GM23338 (cell line): ENCODE measurements at regions not wholly inside any gene's neighbourhood (a gene's known extent, or its start where the extent isn't known, plus 50 kb on each side); places are given as distances from the start of the nearest gene placed in this dataset.

ENCODE experiments used
- ATAC-seq: fragments of 200-7000 bp; cut with Tn5 transposase; 3 replicates; pipeline ENCODE4 v1.9.1; 2020
- DNase-seq: peaks from one replicate; pipeline ENCODE4 v3.0.0-alpha.2; 2015; ENCODE audit warnings: low spot score
- H2AFZ ChIP-seq: fragments of 200-600 bp; sonication (generic); 2 replicates; pipeline ENCODE4 v1.8.0; 2016; ENCODE audit warnings: antibody characterized with exemption, mild to moderate bottlenecking, moderate library complexity
- H3F3A ChIP-seq: fragments of 200-600 bp; sonication (generic); replicated peaks from 2 replicates; pipeline ENCODE4 v1.8.0; 2017; ENCODE audit warnings: antibody characterized with exemption, mixed run types, low read depth
- H3K27ac ChIP-seq: fragments of 200-600 bp; sonication (generic); 2 replicates; pipeline ENCODE4 v1.6.1; 2016; ENCODE audit warnings: low read depth
- H3K27me3 ChIP-seq: fragments of 200-600 bp; sonication (generic); 2 replicates; pipeline ENCODE4 v1.8.0; 2016; ENCODE audit warnings: mild to moderate bottlenecking, mixed run types, moderate library complexity; ENCODE audit not compliant: insufficient read depth
- H3K36me3 ChIP-seq: fragments of 200-600 bp; sonication (generic); 2 replicates; pipeline ENCODE4 v1.8.0; 2016; ENCODE audit warnings: mild to moderate bottlenecking; ENCODE audit not compliant: insufficient read depth
- H3K4me1 ChIP-seq: fragments of 200-600 bp; sonication (generic); 2 replicates; pipeline ENCODE4 v1.8.0; 2016; ENCODE audit warnings: mild to moderate bottlenecking, moderate library complexity; ENCODE audit not compliant: insufficient read depth
- H3K4me2 ChIP-seq: fragments of 200-600 bp; sonication (generic); 2 replicates; pipeline ENCODE4 v1.7.1; 2017; ENCODE audit warnings: mixed run types
- H3K4me3 ChIP-seq: fragments of 200-600 bp; sonication (generic); 2 replicates; pipeline ENCODE4 v1.6.1; 2016; ENCODE audit warnings: mixed run types
- H3K79me2 ChIP-seq: fragments of 200-600 bp; sonication (generic); replicated peaks from 2 replicates; pipeline ENCODE4 v1.8.0; 2017; ENCODE audit warnings: mild to moderate bottlenecking; ENCODE audit not compliant: insufficient read depth
- H3K9me2 ChIP-seq: fragments of 200-600 bp; sonication (generic); 2 replicates; pipeline ENCODE4 v1.8.0; 2017; ENCODE audit not compliant: insufficient read depth
- H4K20me1 ChIP-seq: fragments of 200-600 bp; sonication (generic); replicated peaks from 2 replicates; pipeline ENCODE4 v1.8.0; 2017; ENCODE audit warnings: mild to moderate bottlenecking; ENCODE audit not compliant: insufficient read depth
- H3K27ac Mint-ChIP-seq: 2 replicates; pipeline ENCODE4 v1.8.0; 2020; ENCODE audit warnings: inconsistent platforms, mild to moderate bottlenecking, moderate library complexity, mixed read lengths
- H3K27me3 Mint-ChIP-seq: 3 replicates; pipeline ENCODE4 v1.8.0; 2022; ENCODE audit warnings: low read depth, mild to moderate bottlenecking, moderate library complexity, mixed read lengths, inconsistent platforms; ENCODE audit not compliant: insufficient read depth, poor library complexity
- H3K36me3 Mint-ChIP-seq: 3 replicates; pipeline ENCODE4 v1.8.0; 2021; ENCODE audit warnings: low read depth, mild to moderate bottlenecking, inconsistent platforms, moderate library complexity, mixed read lengths
- H3K4me1 Mint-ChIP-seq: 3 replicates; pipeline ENCODE4 v1.8.0; 2020; ENCODE audit warnings: mild to moderate bottlenecking, inconsistent platforms, mixed read lengths
- H3K4me3 Mint-ChIP-seq: 3 replicates; pipeline ENCODE4 v1.8.0; 2021; ENCODE audit warnings: moderate library complexity, mild to moderate bottlenecking, inconsistent platforms, mixed read lengths
- H3K9me3 Mint-ChIP-seq: 3 replicates; pipeline ENCODE4 v1.8.0; 2020; ENCODE audit warnings: moderate library complexity, mild to moderate bottlenecking, inconsistent platforms, mixed read lengths
- CREB1 ChIP-seq: fragments of 250-450 bp; sonication (Bioruptor Pico); IDR thresholded peaks from 2 replicates; pipeline ENCODE4 v1.5.0; 2020; ENCODE audit warnings: low read depth, mild to moderate bottlenecking, moderate library complexity
- CTCF ChIP-seq, 2 experiments: fragments of 200-600 bp in 1 of 2; sonication (generic) in 1 of 2; conservative IDR thresholded peaks; 2 replicates each; pipeline versions ENCODE4 v1.5.1 to v1.6.1; 2016 to 2017; ENCODE audit warnings: antibody characterized with exemption in 2 of 2, low read depth in 2 of 2, mild to moderate bottlenecking in 2 of 2, moderate library complexity in 1 of 2
- ETS1 ChIP-seq: IDR thresholded peaks from 2 replicates; pipeline ENCODE4 v1.6.1; 2016; ENCODE audit warnings: antibody characterized with exemption
- EZH2 ChIP-seq: fragments of 200-600 bp; sonication (generic); IDR thresholded peaks from one replicate; pipeline ENCODE4 v1.8.0; 2017; ENCODE audit warnings: antibody characterized with exemption, mild to moderate bottlenecking, low read depth; ENCODE audit not compliant: unreplicated experiment
- EZH2phosphoT487 ChIP-seq: fragments of 200-600 bp; sonication (generic); IDR thresholded peaks from one replicate; pipeline ENCODE4 v1.8.1; 2018; ENCODE audit warnings: antibody characterized with exemption; ENCODE audit not compliant: unreplicated experiment
- JUNB ChIP-seq: IDR thresholded peaks from one replicate; pipeline ENCODE4 v1.6.1; 2016; ENCODE audit warnings: antibody characterized with exemption; ENCODE audit not compliant: unreplicated experiment
- NANOG ChIP-seq: IDR thresholded peaks from 2 replicates; pipeline ENCODE4 v1.6.1; 2016; ENCODE audit warnings: antibody characterized with exemption, borderline replicate concordance
- POLR2AphosphoS5 ChIP-seq: IDR thresholded peaks from 2 replicates; pipeline ENCODE4 v1.6.1; 2016; ENCODE audit warnings: antibody characterized with exemption, low read depth
- ZNF331 ChIP-seq: fragments of 250-450 bp; sonication (Bioruptor Pico); IDR thresholded peaks from 2 replicates; pipeline ENCODE4 v1.5.0; 2020; ENCODE audit warnings: low read depth, mild to moderate bottlenecking, moderate library complexity
- TF ChIP-seq, protein P1 (sequence below): IDR thresholded peaks from one replicate; pipeline ENCODE4 v1.6.1; 2018; ENCODE audit warnings: antibody characterized with exemption; ENCODE audit not compliant: unreplicated experiment

GRCh38 chr16:86449446-86450095 lies 60.8 kb upstream of the FOXF1 start:
- TF ChIP-seq EZH2phosphoT487 = no peak
- no peak for TF ChIP-seq ZNF331 (CRISPR knock-in tag)
- TF ChIP-seq, protein P1, sequence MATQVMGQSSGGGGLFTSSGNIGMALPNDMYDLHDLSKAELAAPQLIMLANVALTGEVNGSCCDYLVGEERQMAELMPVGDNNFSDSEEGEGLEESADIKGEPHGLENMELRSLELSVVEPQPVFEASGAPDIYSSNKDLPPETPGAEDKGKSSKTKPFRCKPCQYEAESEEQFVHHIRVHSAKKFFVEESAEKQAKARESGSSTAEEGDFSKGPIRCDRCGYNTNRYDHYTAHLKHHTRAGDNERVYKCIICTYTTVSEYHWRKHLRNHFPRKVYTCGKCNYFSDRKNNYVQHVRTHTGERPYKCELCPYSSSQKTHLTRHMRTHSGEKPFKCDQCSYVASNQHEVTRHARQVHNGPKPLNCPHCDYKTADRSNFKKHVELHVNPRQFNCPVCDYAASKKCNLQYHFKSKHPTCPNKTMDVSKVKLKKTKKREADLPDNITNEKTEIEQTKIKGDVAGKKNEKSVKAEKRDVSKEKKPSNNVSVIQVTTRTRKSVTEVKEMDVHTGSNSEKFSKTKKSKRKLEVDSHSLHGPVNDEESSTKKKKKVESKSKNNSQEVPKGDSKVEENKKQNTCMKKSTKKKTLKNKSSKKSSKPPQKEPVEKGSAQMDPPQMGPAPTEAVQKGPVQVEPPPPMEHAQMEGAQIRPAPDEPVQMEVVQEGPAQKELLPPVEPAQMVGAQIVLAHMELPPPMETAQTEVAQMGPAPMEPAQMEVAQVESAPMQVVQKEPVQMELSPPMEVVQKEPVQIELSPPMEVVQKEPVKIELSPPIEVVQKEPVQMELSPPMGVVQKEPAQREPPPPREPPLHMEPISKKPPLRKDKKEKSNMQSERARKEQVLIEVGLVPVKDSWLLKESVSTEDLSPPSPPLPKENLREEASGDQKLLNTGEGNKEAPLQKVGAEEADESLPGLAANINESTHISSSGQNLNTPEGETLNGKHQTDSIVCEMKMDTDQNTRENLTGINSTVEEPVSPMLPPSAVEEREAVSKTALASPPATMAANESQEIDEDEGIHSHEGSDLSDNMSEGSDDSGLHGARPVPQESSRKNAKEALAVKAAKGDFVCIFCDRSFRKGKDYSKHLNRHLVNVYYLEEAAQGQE = no peak
- TF ChIP-seq ETS1 = no peak
- no peak for TF ChIP-seq CREB1 (CRISPR knock-in tag)
- TF ChIP-seq CTCF (conservative IDR thresholded peaks at IDR 0.05; ENCODE audit: low read depth in 2 of 2) = no peak
- no peak for TF ChIP-seq JUNB
- no peak for TF ChIP-seq NANOG
- no peak for TF ChIP-seq EZH2
- TF ChIP-seq POLR2AphosphoS5 = no peak
- Mint-ChIP-seq H3K27me3 (peaks cover 7% of the 10 kb centered on the region), H3K36me3 (no peaks in the 10 kb centered on the region), H3K4me1 (no peaks in the 10 kb centered on the region), H3K9me3 (peaks cover 9% of the 10 kb centered on the region; the same call in 2 of the 3 replicates), H3K4me3 (no peak overlapping the region), H3K27ac (no peak overlapping the region)
- no peaks in the 10 kb centered on the region for H3K36me3 ChIP-seq
- no peak overlapping the region for H3K27ac ChIP-seq
- no peak overlapping the region for H2AFZ ChIP-seq
- H3K9me2 ChIP-seq = no peaks in the 10 kb centered on the region
- no peak for ATAC-seq
- H3K27me3 ChIP-seq = no peaks in the 10 kb centered on the region
- no peaks in the 10 kb centered on the region for H3K4me1 ChIP-seq
- H3K4me3 ChIP-seq = no peak overlapping the region
- H3F3A ChIP-seq = no peaks in the 10 kb centered on the region
- H3K79me2 ChIP-seq = no peaks in the 10 kb centered on the region
- H4K20me1 ChIP-seq = no peaks in the 10 kb centered on the region
- no peak for DNase-seq
- H3K4me2 ChIP-seq = no peak overlapping the region
